Bone marrow (tissue), 2 donors: ENCODE measurements at regions not wholly inside any gene's neighbourhood (a gene's known extent, or its start where the extent isn't known, plus 50 kb on each side); places are given as distances from the start of the nearest gene placed in this dataset.

Source experiments
- DNase-seq, 2 donors: peaks; one replicate each; lab custom pipeline; 2025; lab: John Stamatoyannopoulos, UW

DNA sequence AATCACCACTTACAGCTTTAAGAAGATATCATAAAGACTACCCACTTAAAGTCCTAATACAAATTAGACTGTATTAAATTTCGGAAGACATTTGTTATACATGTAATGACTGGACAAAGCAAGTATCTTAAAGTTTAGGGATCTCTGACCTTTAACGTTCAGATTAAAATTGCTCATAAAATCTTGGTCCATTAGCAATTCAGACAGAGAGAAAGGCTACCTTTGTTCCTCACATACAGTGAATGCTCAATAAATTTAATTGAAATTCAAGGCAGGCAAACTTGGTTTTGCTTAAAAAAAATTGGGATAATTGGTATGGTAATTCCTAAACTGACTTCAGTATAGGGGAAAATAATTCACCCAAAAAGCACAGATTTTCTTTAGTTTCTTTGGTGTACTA, 285.9 kb upstream of the EMCN start:
- no peak for DNase-seq

DNA sequence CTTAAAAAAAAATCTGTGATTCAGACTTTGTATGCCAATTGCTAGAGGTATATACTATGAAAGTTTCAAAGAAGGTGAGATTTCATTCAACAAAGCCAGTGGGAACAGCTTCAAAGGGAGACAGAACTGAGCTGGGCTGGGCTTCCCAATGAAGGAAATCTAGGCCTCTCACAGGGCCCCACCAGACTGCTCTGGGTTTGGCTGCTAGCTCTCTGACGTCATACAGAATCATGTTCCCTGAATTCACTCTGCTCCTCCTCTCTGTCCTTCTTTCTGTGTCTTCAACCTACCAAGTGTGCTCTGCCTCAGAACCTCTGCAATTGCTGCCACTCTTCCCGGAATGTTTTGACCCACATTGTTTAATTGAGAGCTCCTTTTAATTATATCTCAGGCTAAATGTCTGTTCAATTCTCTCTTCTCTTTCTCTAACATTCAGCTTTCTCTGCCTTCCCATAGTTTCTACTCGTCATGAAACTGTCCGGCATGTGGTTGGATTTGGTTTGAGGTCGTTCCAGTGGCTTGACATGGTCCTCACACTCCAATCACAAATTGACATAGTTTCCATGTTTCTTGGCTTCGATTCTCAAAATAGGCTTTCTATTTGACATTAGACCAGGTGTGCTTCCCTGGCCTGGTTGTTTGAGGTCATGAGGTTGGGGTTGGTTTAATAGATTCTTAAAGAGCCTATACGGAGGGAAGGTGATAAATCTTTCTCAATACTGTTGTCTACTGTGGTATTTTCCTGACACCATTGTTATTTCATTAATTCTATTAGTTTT, 282.1 kb upstream of the EMCN start:
- no peak for DNase-seq

GRCh38 chr4:100797791-100798190, 280.0 kb upstream of the EMCN start:
- no peak for DNase-seq

DNA sequence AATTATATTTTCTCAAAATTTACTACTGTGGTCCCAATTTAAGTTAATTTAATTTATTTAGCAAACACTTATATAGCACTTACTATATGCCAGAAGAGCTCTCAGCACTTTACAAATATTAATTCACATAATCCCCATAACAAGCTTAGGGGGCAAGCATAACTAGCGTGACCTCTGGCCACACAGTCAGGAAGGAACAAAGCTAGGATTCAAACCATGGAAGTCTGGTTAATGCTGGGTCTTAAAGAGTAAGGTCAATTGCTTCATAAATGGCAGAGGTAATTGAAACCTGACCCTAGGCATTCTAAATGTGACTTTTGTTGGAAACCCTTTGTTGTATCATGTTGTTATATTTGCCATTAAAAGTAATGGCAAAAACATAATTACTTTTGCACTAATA, 279.5 kb upstream of the EMCN start:
- no peak for DNase-seq

DNA sequence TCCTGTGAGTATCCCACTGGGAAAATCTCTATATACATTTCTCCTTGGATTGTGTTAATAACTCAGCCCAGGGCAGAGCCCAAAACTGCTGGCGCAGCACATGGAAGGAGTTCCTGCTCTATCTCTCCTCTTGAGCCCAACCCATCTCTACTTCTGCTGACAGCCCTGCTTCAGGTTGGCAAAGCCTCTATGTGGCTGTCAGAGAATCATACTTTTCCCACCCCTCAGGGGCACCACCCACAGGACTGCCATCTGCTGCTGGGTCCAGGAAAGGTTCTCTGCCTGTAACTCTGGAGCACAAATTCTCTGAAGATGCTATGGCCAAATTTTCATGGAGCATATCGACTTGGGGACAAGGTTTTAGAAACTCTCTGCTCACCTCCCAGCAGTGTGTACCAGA, 278.5 kb upstream of the EMCN start:
- no peak for DNase-seq

DNA sequence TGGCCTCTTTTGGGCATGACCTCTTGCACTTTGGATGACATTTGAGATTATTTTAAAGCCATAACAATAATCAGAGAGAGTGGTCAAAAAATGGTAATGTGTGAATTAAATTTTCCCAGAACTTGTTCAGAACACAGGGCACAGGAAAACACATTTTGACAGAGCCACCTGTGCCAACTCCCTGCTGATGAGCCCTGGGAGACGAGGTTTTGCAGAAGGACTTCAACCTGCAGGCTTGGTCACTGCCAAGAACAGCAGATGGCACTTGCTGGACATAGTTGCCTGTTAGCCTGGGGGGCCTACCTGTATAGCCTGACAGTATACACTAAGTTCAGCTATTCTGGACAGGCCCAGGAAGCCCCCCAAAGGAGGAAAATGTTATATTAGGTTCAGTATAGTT, 277.8 kb upstream of the EMCN start:
- DNase-seq, result no peak

- no peak for DNase-seq
Measured at GRCh38 chr4:100790836-100791615, 273.2 kb upstream of the EMCN start.

DNA sequence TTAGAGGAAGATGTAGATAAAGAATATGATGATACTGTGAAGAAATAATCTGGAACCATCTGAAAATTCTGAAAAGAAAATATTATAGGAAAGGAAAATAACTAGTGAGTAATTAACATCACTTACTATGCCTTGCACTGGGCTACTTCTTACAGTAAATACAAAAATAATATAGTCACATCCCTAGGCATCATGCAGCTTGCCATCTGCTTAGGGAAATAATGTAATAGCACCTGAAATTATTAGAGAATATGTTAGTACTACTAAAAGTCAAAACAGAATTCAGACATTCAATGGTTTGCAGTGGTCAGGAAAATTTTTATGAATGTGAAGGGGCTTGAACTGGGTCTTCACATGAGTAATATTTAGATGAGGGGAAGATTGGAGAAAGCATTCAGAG, 272.2 kb upstream of the EMCN start:
- DNase-seq, result no peak

- DNase-seq, result no peak
Measured at GRCh38 chr4:100786481-100786880, 268.7 kb upstream of the EMCN start.

DNA sequence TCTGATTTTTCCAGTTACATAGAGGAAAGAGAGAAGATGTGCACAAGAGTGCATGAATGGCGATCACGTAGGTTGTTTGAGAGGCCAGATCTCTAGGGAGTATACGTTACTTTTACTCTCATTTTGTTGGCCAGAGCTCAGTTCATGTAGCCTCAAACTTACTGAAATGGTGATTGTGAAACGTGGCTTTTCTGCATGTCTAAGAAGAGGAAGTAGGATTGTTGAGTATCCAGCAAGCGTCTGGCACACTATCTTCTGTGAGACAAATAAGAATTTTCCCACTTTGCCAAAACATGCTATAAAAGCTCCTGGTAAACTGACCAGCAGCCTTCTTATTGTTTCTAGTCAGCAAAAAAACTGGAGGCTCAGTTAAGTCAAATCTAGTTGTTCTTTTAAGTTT, 264.5 kb upstream of the EMCN start:
- no peak for DNase-seq

- DNase-seq, result no peak
Measured at GRCh38 chr4:100781435-100781834, 263.6 kb upstream of the EMCN start.

DNA sequence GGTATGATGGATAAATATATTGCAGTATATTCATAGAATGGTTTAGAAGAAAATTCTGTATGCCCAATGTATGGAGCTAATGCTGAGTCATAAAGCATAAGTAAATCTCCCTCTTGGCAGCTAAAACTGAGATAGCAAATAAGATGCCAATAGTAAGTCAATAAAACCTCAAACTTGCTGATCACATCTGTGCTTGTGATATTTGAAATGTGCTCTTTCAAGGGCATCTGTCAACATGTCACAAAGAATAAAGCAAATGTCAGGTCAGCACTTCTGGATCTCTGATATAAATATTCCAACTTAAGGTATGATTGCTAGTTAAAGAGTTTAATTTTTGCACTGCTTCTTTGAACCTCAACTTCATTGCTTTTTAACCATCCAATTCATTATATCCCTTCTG, 262.3 kb upstream of the EMCN start:
- no peak for DNase-seq

DNA sequence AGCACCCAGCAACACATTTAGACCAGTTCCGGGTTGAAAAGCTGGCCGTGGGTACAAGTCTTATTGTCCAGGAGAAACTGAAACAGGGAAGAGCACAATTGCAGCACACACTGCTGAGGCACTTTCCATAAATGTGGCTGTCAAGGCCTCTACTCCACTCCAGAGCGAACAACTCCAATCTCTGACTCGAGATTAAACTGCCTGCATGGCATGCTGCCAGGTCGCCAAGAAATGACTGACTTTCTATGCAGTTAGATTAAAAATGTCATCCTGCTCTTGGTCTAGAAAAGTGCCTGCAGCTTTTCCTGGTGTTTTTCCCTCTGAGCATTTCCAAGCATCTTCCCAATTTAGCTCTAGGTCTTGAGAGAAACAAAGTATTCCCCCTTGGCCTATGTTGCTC, 260.6 kb upstream of the EMCN start:
- DNase-seq, result no peak

DNA sequence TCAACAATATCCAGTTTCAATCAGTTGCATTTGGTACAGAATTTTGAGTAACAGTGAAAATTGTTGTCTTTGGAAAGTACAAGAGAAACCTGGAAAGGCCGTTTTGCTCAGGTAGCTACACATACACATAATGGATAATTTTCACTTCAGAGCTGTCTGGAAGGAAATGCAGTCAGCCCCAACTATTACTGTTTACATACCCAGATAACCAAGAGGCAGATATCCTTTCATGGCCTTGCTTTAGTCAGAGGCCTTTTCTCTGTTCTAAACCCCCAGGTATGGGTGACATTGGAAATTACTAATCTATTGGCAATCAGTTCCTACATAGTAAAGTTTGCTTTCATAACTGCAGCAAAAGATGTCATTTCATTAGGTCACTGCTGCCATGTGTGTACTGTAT, 244.9 kb upstream of the EMCN start:
- no peak for DNase-seq

- DNase-seq, result no peak
Measured at GRCh38 chr4:100754751-100755150, 236.9 kb upstream of the EMCN start.

DNA sequence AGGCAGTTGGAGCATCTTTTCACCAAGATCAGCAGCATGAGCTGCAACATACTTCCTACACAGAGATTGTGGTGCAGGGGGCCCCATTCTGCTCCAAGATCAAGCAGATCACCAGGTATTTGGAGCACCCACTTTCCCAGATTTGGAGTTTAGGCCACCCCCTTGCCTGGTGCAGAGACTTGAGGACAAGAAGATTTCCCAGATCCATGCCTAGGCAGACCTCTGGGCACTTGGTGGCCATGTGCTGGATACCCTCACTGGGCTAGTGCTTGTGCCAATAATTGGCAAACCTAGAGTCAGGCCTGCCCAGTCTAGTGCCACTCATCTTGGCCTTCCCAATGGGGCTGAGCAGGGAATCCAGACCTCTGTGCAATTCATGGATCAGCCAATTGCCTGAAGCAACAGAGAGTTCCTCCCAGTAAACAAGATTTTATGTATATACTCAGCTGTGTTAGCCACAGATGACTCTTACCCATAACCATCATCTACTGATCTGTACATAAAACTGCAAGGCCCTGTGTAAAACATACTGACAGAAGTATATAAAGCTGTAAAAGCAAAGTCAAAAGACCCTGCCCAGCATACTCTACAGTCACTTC, 228.4 kb upstream of the EMCN start:
- no peak for DNase-seq

- DNase-seq, result no peak
Measured at GRCh38 chr4:100742045-100742444, 224.2 kb upstream of the EMCN start.

- DNase-seq, result no peak
Measured at GRCh38 chr4:100739426-100739825, 221.6 kb upstream of the EMCN start.

DNA sequence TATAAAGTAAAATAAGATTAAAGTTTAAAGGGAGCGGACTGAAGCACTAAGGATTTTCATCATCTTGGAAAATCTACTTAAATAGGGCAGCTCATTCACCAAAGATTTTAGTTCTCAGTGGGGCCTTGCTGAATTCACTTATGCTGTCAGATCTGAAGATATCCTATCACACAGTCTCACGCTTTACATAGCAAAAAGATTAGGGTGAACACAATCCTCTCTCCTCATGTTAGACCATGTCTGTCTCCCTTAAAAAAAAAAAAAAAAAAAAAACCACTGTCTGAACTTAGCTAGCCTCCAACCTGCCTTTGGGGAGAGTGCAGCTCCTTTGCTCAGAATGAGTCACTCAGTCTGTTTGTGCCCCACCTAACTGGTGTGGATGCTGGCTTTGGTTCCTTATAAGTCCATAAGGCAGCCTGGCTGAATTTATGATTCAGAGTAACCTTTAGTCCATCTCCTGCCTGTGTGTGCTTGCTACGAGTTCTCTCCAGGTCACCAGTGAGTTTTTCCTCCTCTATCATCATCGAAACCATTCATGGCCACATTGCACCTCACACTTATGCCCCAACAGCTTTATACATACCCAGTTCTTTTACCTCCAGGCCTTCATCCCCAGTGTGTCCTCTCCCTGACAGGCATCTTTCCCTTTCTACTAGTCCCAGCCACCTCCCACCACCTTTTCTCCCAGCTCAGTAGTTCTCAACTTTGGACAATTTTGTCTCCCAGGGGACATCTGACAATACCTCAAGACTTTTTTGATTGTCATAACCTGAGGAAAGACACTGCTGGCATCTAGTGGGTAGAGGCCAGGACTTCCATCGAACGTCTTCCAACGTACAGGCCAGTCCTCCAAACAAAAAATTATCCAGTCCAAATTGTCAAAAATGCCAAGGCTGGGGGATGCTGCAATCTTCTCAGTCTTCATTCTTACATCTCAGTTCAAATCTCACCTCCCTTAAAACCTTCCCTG, 220.7 kb upstream of the EMCN start:
- no peak for DNase-seq

DNA sequence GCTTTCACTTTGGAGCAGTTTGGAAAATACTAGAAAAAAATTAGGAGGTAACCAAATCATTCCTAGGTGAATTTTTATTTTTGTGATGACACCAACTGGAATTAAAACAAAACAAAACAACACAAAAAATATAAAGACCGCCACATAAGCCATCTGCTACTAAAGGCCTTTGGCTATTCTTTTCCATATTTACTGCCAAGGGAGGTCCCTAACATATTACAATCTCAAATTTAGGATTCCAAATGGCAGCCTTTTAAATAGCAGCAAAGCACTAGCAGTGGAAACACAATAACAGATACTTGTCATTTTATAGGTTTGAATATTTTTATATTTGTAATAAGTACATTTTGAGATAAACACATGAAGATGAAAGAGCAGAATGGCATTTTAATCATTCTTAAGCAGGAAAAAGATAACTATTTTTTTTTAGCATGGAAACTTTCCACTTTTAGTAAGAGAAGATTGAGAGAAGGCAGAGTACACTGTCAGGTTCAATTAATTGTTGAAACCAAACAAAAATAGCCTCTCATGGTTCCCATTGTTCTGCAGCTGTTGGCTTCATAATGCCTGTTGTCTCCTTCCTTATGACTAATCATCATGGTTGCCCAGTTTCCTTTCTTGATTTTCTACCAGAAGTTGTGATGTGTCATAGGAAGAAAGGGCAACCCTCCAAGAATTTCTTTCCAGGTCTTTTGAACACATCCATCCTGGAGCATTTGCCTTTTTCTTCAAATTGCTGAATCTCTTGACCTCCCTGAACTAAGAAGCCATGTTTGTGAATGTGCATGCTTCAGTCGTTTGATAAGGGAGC, 219.0 kb upstream of the EMCN start:
- DNase-seq, result no peak

- DNase-seq, result no peak
Measured at GRCh38 chr4:100728861-100729260, 211.0 kb upstream of the EMCN start.
